Glomerular visceral epithelial cell (primary cell): ENCODE measurements at regions not wholly inside any gene's neighbourhood (a gene's known extent, or its start where the extent isn't known, plus 50 kb on each side); places are given as distances from the start of the nearest gene placed in this dataset.
"Not testable (repeated sequence)": the region's sequence is repeated elsewhere in the genome, so short reads cannot be mapped to it uniquely, and the experiment has no call there.

ENCODE experiments used
- DNase-seq: peaks from one replicate; pipeline ENCODE4 v3.0.0-alpha.2; 2016; ENCODE audit errors: extremely low spot score

GRCh38 chr3:160097478-160097877, 108.8 kb downstream of the IL12A start:
- no peak for DNase-seq

- no peak for DNase-seq
Observed at GRCh38 chr3:160098261-160098908, 109.8 kb downstream of the IL12A start.

DNA sequence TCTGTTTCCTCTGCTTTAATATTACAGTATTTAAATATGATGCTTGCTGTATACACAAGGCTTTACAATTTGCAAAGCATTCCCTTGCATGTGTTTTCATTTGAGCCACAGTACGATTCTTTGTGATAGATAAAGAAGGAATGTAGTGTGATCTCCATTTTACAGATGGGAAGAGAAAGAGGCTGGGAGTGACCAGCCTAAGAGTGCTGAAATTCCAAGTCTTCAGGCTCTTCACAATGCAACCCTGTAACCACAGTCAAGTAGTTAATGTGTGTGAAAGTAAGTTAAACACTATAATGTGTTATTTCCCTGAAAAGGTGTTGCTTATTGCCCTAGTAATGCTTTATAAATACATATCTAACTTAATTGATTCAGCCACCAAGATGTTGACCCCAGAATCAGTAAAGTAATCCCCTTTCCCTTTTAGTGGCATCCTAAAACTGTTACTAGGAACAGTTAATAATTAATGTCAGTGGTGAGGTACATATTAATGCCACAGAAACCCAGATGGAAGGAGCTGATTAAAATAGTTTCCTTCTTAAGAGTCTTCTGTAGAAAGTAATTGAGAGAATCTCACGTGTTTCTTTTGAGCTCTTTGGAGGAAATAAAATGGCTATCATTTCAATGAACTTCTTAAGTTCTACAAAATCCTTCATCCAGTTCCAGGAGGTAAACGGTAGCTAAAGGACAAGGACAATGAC, 110.4 kb downstream of the IL12A start:
- DNase-seq: peak; percentile 20

DNA sequence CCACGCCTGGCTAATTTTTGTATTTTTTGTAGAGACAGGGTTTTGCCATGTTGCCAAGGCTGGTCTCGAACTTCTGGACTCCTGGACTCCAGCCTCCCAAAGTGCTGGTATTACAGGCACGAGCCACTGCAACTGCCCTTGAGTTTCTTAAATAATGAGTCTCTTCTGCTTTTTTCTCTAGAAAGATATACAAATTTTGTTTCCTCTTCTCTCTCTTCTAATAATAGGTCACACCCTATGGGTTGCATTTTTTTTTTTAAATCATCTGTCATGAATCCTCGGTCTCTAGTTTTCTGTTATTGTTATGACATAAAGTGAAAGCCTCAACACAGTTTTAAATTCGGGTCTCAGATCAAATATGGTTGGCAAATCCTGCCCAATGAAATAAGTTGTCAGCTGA, 111.2 kb downstream of the IL12A start:
- DNase-seq: no peak

DNA sequence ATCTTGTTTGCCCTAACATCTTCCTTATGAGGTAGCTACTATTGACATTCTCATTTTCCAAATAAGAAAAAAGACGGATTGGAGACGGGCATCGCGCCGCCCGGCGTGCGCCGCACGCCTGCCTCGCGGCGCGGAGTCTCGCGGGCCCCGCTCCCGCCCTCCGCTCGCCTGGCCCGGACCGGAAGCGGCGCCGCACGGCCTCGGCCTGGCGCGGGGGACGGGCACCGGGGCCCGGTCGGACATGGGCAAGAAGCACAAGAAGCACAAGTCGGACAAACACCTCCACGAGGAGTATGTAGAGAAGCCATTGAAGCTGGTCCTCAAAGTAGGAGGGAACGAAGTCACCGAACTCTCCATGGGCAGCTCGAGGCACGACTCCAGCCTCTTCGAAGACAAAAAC, 112.0 kb downstream of the IL12A start:
- no peak for DNase-seq

GRCh38 chr3:160102001-160102400, 113.4 kb downstream of the IL12A start:
- DNase-seq: not testable (repeated sequence)

- DNase-seq: no peak
Observed at GRCh38 chr3:160103397-160103796, 114.8 kb downstream of the IL12A start.

DNA sequence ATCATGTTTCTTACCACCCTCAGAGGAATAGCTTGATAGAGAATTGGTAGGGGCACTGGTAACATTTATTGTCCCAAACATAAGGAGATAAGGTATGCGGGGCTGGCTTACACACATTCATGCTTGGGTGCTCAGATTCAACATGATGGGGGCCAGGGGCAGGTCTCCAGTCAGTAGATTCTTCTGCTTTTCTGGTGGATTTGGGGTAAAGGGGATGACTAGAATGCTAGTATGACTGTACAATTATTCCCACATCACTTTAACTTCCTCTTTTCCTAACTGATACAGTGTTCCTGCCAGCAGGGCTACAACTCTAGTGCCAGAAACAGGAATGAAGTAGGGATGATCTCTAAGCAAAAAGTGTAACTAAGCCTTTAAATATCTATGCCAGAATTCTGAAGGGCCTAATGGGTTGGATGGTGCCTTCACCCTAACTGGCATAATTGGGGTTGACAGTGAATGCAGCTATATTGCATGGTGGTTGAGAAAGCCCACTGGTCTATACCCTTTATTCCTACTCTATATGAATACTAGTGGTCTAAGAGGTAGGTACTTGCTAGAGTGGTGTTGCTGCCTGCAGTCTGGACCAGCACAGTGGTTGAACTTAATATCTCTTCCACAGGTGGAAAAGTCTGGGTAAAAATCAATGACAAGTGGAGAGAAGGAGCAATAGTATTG, 117.4 kb downstream of the IL12A start:
- DNase-seq: no peak

- no peak for DNase-seq
Observed at GRCh38 chr3:160106905-160107861, 118.0 kb upstream of the C3orf80 start.

DNA sequence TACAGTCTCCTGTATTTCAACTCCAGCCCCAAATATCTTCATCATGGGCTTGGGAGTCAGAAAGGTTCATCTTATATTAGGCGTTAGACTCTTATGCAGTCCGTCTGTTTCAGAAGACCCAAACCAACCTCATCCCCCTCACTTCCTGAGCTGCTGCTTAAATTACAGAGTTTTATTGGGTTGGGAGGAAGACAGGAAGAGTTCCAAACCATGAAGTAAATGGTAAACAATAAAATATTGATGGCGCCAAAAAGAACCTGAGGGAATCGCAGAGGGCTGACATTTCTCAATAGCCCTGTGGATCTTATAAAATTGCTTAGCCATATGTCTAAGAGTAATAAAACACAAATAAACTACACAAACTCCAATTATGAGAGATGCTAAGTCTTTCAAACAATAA, 116.9 kb upstream of the C3orf80 start:
- DNase-seq: no peak

DNA sequence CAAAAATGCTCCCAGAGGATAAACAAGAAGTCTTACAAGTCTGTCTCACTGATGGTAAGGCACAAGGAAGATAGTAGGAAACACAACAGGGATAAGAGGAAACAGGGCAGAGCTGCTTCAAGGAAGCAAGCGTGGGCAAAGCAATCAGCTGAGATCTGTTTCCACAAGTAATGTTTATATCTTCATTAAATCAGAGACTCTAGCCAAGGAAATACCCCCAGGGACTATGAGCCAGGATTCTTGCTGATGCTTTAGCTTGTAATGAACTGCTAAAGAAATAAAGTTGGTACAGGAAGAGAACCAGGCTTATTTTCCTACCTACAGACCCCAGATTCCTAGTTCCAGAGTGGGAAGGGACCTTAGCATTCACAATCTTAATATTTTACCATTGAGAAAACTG, 112.7 kb upstream of the C3orf80 start:
- no peak for DNase-seq

- no peak for DNase-seq
Observed at GRCh38 chr3:160112996-160113395, 112.2 kb upstream of the C3orf80 start.

DNA sequence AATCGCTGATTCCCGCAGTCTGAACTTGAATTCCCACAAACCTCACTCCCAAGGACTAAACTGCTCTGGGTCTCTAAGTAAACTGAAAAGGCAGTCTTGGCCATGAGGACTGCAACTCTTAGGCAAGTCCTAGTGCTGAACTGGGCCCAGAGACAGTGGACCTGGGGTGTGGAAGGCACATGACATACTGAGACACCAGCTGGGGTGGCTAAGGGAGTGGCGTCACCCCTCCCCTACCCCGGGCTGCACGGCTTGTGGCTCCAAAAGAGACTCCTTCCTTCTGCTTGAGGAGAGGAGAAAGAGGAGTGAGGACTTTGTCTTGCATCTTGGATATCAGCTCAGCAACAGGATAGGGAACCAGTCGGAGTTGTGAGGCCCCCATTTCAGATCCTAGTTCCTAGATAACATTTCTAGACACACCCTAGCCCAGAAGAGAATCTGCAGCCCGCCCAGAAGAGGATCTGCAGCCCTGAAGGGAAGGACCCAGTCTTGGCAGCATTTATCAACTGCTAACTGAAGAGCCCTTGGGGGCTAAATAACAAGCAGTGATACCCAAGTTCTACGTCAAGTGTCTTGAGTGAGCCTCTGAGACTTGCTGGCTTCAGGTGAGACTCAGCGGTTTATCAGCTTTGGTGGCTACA, 110.7 kb upstream of the C3orf80 start:
- DNase-seq: no peak

DNA sequence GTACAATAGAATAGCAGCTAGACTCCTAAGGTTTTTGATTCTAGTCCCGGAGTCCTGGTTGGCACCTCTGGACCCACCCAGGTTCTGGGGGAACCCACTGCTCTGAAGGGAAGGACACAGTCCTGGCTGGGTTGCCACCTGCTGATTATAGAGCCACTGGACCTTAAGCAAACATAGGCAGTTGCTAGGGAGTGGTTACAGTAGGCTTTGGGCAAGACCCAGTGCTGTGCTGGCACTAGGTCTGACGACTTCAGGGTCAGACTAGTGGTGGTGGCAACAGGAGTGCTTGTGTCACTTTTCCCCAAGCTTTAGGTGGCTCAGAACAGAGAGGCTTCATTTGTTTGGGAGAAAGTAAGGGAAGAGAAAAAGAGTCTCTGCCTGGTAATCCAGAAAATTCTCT, 109.8 kb upstream of the C3orf80 start:
- DNase-seq: no peak

GRCh38 chr3:160124224-160124623, 101.0 kb upstream of the C3orf80 start:
- DNase-seq: no peak

GRCh38 chr3:160125258-160125657, 100.0 kb upstream of the C3orf80 start:
- no peak for DNase-seq

DNA sequence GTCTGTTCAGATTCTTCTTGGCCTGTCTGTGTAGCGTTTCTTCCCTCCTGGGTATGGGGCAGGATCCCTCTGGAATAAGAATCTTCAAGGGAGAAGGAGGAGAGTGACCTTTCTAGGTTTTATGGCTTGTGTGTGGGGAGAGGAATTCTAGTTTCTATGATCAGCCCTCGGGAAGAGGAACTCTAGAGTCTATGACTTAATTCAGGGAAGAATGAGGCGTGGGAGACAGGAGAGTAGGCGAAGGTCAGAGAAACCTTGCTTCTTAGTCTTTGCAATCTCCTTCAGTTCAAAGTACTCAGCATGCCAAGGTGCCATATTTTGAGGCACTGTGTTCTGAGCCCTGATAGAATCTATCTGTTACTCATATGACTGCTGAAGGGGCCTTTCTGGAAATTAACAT, 99.2 kb upstream of the C3orf80 start:
- DNase-seq: no peak

DNA sequence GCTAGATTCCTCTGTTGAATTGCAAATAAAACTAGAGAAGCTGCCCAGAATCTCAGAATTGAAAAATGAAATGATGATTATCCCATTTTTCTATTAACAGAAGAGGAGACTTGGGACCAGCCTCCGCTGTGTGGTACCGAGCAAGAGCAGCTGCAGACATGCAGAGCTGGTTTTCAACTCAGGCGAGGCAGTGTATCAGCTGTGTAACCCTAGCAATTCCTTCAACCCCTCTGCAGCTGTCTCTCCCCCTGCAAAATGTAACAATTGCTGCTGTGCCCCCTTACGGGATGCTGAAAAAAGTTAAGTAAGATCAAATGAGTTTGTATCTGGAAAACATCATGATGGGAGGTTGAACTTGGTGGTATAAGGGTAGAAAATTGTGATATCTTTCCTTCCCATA, 98.5 kb upstream of the C3orf80 start:
- DNase-seq: no peak

DNA sequence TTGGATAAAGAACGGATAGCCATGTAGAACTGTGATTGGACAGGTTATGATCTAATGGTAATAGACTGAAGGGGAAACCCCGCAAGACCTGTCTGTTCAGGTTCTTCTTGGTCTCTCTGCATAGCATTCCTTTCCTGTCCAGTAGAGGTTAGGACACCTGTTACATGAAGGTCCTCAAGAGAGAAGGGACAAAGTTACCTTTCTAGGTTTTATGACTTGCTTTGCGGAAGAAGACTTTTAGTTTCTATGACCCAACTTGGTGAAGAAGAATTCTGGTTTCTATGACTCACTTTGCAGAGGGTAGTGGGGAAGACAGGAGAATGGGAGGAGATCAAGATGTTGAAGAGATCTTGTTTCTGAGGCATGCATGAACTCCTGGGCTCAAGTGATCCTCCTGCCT, 97.9 kb upstream of the C3orf80 start:
- no peak for DNase-seq

GRCh38 chr3:160128056-160128455, 97.2 kb upstream of the C3orf80 start:
- no peak for DNase-seq

- peak; percentile 88 for DNase-seq
Observed at GRCh38 chr3:160129459-160130061, 95.7 kb upstream of the C3orf80 start.
